Hepatocyte (in vitro differentiated cells): ENCODE measurements at regions not wholly inside any gene's neighbourhood (a gene's known extent, or its start where the extent isn't known, plus 50 kb on each side); places are given as distances from the start of the nearest gene placed in this dataset.
A peak's percentile ranks its signal among the peaks of the same experiment; 100 is the strongest.

Source experiments
- DNase-seq: peaks from one replicate; pipeline ENCODE4 v3.0.0-alpha.2; 2016; ENCODE audit warnings: low spot score
- H2AFZ ChIP-seq: fragments of 200-600 bp; sonication (generic); 2 replicates; pipeline ENCODE4 v1.6.0; 2016; ENCODE audit warnings: antibody characterized with exemption, mild to moderate bottlenecking
- H3K27ac ChIP-seq: fragments of 200-600 bp; sonication (generic); 2 replicates; pipeline ENCODE4 v1.5.1; 2016; ENCODE audit warnings: mild to moderate bottlenecking
- H3K27me3 ChIP-seq: fragments of 200-600 bp; sonication (generic); 2 replicates; pipeline ENCODE4 v1.6.1; 2016
- H3K36me3 ChIP-seq: fragments of 200-600 bp; sonication (generic); replicated peaks from 2 replicates; pipeline ENCODE4 v1.5.1; 2016; ENCODE audit warnings: low read depth; ENCODE audit not compliant: insufficient read depth
- H3K4me1 ChIP-seq: fragments of 200-600 bp; sonication (generic); 2 replicates; pipeline ENCODE4 v1.5.1; 2016; ENCODE audit warnings: mild to moderate bottlenecking, moderate library complexity; ENCODE audit not compliant: insufficient read depth
- H3K4me2 ChIP-seq: fragments of 200-600 bp; sonication (generic); 2 replicates; pipeline ENCODE4 v1.6.0; 2016
- H3K4me3 ChIP-seq: fragments of 200-600 bp; sonication (generic); 2 replicates; pipeline ENCODE4 v1.5.1; 2016; ENCODE audit warnings: mild to moderate bottlenecking
- H3K79me2 ChIP-seq: fragments of 200-600 bp; sonication (generic); 2 replicates; pipeline ENCODE4 v1.6.0; 2017; ENCODE audit warnings: mild to moderate bottlenecking
- H3K9me2 ChIP-seq: fragments of 200-600 bp; sonication (generic); replicated peaks from 2 replicates; pipeline ENCODE4 v1.6.0; 2017; ENCODE audit warnings: mild to moderate bottlenecking; ENCODE audit not compliant: insufficient read depth
- H3K9me3 ChIP-seq: fragments of 200-600 bp; sonication (generic); 2 replicates; pipeline ENCODE4 v1.5.1; 2016; ENCODE audit warnings: low read depth, mild to moderate bottlenecking
- H4K20me1 ChIP-seq: fragments of 200-600 bp; sonication (generic); 2 replicates; pipeline ENCODE4 v1.6.0; 2016; ENCODE audit warnings: mild to moderate bottlenecking; ENCODE audit not compliant: insufficient read depth, poor library complexity, severe bottlenecking
- CTCF ChIP-seq: fragments of 200-600 bp; sonication (generic); IDR thresholded peaks from 2 replicates; pipeline ENCODE4 v1.5.1; 2016; ENCODE audit warnings: antibody characterized with exemption, mild to moderate bottlenecking; ENCODE audit not compliant: poor library complexity
- EZH2 ChIP-seq: fragments of 200-600 bp; sonication (generic); IDR thresholded peaks from 2 replicates; pipeline ENCODE4 v1.6.1; 2016; ENCODE audit warnings: antibody characterized with exemption, mild to moderate bottlenecking, borderline replicate concordance
- EZH2phosphoT487 ChIP-seq: fragments of 200-600 bp; sonication (generic); IDR thresholded peaks from one replicate; pipeline ENCODE4 v1.6.1; 2018; ENCODE audit warnings: antibody characterized with exemption, mild to moderate bottlenecking, low read depth, moderate library complexity; ENCODE audit not compliant: unreplicated experiment, severe bottlenecking
- WGBS: methylation state at CpG from one replicate; pipeline ENCODE4 v1.1.6; 2016; ENCODE audit warnings: low lambda C conversion rate; ENCODE audit errors: missing lambda C conversion rate; 5-methylcytosine and 5-hydroxymethylcytosine counted together

- Histone ChIP-seq H3K27ac (peak overlapping the region; percentile 94), H2AFZ (peak overlapping the region; percentile 39), H3K9me2 (no peaks in the 10 kb centered on the region), H4K20me1 (no peaks in the 10 kb centered on the region), H3K36me3 (no peaks in the 10 kb centered on the region), H3K9me3 (no peaks in the 10 kb centered on the region), H3K27me3 (no peaks in the 10 kb centered on the region), H3K79me2 (no peaks in the 10 kb centered on the region), H3K4me2 (peak overlapping the region; percentile 76), H3K4me1 (peaks cover 50% of the 10 kb centered on the region), H3K4me3 (no peak overlapping the region)
- DNase-seq, result peak; percentile 88
- WGBS, result 12% methylated on average over 32 of the region's 37 CpGs
- TF ChIP-seq EZH2 (no peak), EZH2phosphoT487 (no peak), CTCF (peak; percentile 5)
Measured at GRCh38 chr1:234969581-234970400, 158.8 kb downstream of the TOMM20 start.

GRCh38 chr1:234969011-234969441 is 159.6 kb downstream of the TOMM20 start:
- H3K27ac ChIP-seq, result peak overlapping the region; percentile 94
- no peaks in the 10 kb centered on the region for H3K79me2 ChIP-seq
- H3K36me3 ChIP-seq, result no peaks in the 10 kb centered on the region
- H3K4me2 ChIP-seq, result peak overlapping the region; percentile 76
- no peak for TF ChIP-seq EZH2
- TF ChIP-seq EZH2phosphoT487, result no peak
- no peak for TF ChIP-seq CTCF
- no peaks in the 10 kb centered on the region for H3K9me3 ChIP-seq
- peaks cover 54% of the 10 kb centered on the region for H3K4me1 ChIP-seq
- no peaks in the 10 kb centered on the region for H4K20me1 ChIP-seq
- DNase-seq, result no peak
- no peak overlapping the region for H3K4me3 ChIP-seq
- H3K27me3 ChIP-seq, result no peaks in the 10 kb centered on the region
- no peak overlapping the region for H2AFZ ChIP-seq
- no peaks in the 10 kb centered on the region for H3K9me2 ChIP-seq
- 58% methylated on average over 4 of the region's 4 CpGs for WGBS

GRCh38 chr1:234968451-234968850 is 160.2 kb downstream of the TOMM20 start:
- Histone ChIP-seq H3K27me3 (no peaks in the 10 kb centered on the region), H4K20me1 (no peaks in the 10 kb centered on the region), H3K9me3 (no peaks in the 10 kb centered on the region), H3K36me3 (no peaks in the 10 kb centered on the region), H3K4me3 (no peak overlapping the region), H3K4me2 (peak overlapping the region; percentile 76), H3K79me2 (no peaks in the 10 kb centered on the region), H2AFZ (no peak overlapping the region), H3K4me1 (peaks cover 59% of the 10 kb centered on the region), H3K27ac (peak overlapping the region; percentile 94), H3K9me2 (no peaks in the 10 kb centered on the region)
- no peak for TF ChIP-seq EZH2
- TF ChIP-seq EZH2phosphoT487, result no peak
- TF ChIP-seq CTCF, result no peak
- 92% methylated on average over 4 of the region's 4 CpGs for whole genome bisulfite sequencing
- no peak for DNase-seq
